Limb (tissue), 2 donors: ENCODE measurements at regions not wholly inside any gene's neighbourhood (a gene's known extent, or its start where the extent isn't known, plus 50 kb on each side); places are given as distances from the start of the nearest gene placed in this dataset.
"Not testable (repeated sequence)": the region's sequence is repeated elsewhere in the genome, so short reads cannot be mapped to it uniquely, and the experiment has no call there.

Experiments used
- DNase-seq, 2 donors: peaks; one replicate each; pipeline ENCODE4 v3.0.0-alpha.2; 2016; ENCODE audit errors: extremely low spot score in 2 of 2

- DNase-seq, result no peak
Observed at GRCh38 chr2:142347751-142348150, 216.9 kb upstream of the LRP1B start.

GRCh38 chr2:142339261-142339660, 208.4 kb upstream of the LRP1B start:
- DNase-seq, result no peak

DNA sequence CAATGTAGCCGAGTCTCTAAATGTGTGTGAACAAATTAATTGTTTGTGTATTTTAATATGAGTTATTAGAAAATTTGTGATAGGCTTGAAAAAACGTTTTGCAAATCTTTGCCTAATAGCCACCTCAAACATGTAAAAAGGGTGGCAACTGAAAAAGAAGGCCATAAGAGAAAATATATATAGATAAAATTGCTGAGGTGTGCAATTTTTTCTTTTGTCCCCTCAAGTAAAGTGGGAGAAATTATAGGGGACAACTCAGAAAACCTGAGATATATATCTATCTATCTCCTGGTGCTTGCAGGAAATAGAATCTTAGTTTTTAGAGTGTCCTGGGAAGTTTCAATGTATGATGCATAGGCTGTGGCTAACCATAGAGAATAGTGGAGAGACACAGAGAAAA, 201.4 kb upstream of the LRP1B start:
- no peak for DNase-seq

DNA sequence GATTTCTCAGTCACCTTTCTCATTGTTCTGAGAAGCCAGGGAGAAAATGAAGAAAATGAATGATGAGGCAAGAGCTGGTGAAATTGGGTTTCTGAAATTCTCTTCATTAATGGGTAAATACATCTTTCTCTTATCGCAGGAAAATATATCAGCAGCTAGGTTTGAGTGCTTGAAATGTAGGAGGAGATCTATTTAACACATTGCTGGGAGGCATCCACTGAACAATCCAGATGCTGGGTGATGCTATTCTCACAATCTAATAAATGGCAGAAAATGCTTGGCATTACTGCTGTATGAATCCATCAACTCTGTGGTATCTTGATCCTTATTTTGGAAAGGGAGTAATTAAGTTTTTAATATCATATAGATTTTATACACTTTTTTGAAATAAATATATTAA, 199.6 kb upstream of the LRP1B start:
- DNase-seq, result no peak

GRCh38 chr2:142325870-142326269, 195.1 kb upstream of the LRP1B start:
- DNase-seq, result no peak

- no peak for DNase-seq
Observed at GRCh38 chr2:142323206-142323605, 192.4 kb upstream of the LRP1B start.

DNA sequence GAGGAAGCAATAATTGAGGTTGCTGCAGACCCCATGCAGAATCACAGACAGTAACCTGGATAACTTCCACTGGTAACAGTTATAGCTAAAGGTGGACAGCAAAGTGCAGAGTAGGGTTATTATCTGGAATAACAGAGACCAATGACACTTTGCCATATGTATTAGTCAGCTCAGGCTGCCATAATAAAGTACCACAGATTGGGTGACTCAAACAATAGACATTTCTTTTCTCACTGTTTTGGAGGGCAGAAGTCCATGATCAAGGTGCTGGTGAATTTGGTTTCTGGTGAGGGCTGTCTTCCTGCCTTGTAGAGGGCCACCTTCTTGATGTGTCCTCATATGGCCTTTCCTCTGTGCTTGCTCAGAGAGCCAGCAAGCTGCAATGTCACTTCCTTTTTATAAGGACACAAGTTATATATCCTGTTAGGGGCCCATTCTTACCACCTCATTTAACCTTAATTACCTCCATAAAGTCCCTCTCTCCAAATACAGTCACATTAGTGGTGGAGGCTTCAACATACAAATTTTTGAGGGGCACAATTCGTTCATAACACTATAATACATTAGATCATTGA, 191.0 kb upstream of the LRP1B start:
- no peak for DNase-seq

GRCh38 chr2:142320067-142320466, 189.3 kb upstream of the LRP1B start:
- no peak for DNase-seq

GRCh38 chr2:142316049-142316448, 185.2 kb upstream of the LRP1B start:
- no peak for DNase-seq

- no peak for DNase-seq
Observed at GRCh38 chr2:142315346-142315745, 184.5 kb upstream of the LRP1B start.

DNA sequence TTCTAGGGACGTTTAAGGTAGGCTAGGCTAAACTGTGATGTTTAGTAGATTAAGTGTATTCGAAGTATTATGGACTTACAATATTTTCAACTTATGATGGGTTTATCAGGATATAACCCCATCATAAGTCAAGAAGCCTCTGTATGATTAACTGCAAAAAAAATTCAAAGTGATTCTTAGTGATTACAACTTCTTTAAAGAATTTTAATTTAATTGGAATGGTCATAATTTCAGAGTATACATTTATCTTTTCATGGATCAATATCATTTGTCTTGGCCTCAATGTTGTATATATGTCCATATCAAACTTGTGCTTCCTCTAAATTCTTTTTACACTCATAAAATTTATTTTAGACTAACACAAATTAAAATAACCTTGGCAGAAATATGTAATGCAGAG, 183.3 kb upstream of the LRP1B start:
- no peak for DNase-seq

DNA sequence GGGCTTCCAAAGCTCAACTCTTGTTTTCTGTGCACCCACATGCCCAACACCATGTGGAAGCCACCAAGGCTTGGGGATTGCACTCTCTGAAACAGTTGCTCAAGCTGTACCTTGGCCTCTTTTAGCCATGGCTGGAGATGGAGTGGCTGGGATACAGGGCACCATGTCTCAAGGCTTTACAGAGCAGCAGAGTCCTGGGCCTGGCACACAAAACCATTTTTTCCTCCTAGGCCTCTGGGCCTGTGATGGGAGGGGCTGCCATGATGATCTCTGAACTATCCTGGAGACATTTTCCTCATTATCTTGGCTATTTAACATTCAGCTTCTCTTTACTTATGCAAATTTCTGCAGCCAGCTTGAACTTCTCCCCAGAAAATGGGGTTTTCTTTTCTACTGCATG, 179.7 kb upstream of the LRP1B start:
- no peak for DNase-seq

- no peak for DNase-seq
Observed at GRCh38 chr2:142308744-142309143, 177.9 kb upstream of the LRP1B start.

DNA sequence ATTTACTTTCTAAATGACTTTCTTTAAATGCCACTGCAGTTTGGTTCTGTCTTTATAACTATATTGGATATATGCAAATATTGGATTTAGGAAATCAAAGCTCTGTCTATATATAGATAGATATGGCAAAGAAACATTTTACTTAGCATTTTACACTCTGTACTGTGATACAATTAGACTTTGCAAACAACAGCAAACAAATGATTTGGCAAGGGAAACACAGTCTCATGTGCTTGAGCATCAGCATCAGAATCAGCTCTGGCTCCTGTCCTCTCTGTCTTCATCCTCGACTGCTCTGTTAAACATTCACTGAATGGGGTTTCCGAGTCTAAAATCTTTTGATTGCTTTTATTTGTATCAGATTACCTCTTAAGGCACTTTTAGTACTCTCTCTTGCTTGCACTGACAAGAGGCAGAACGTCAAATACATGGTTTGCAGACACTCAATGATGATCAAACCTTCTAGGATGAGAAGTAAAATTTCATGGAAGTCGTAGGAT, 176.8 kb upstream of the LRP1B start:
- no peak for DNase-seq

DNA sequence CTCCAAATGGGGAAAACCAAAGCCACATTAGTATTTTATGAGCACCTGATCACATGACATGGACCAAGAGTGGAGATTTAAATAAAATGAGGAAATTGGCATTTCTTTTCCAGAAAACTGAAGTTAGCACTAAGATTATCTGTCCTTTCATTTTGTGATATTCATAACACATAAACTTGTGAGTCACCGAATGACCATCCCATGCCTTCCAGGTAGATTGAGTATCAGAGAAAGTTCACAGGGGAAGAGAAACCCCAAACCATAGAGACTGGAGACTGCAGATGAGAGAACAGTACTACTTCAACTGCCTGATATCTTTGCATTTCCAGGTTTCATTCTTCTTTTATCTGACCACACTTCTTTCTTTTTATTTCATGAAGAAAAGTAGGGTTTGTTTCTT, 176.3 kb upstream of the LRP1B start:
- no peak for DNase-seq

DNA sequence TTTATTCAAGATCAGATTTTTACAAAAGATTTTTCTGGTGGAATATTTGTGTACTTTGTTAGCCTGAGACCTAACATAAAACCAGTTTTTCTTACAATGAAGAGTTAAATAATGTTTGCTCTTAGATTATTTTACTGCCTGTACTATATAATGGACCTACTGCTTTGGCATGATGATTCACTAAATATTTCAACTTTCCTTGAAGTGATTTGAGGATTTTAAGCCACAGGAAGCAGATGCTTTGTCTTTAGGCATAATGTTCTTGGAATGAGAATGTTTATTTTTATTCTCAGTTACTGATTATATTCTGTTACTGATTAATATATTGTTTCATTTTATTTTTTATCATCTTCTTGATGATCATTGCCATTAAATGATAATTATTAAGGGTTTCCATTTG, 175.3 kb upstream of the LRP1B start:
- DNase-seq, result no peak

DNA sequence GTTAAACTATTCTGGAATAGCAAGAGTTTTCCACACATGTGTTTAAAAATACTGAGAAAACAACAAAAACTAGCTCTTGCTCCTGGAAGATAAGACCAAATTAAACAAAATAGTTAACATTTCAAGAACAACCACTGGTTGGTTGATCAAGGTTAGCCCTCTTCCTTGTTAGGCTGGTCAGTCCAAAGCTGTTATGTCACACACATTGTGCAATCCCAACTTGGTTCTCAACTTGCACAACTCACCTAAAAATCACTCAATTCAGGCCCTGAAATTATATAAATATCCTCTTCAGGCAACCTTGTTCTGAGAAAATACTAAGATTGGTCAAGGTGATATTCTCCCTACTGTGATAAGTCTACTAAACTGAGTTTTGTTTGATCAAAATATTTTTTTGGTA, 169.7 kb upstream of the LRP1B start:
- DNase-seq, result no peak

GRCh38 chr2:142299021-142299420, 168.2 kb upstream of the LRP1B start:
- DNase-seq, result no peak

DNA sequence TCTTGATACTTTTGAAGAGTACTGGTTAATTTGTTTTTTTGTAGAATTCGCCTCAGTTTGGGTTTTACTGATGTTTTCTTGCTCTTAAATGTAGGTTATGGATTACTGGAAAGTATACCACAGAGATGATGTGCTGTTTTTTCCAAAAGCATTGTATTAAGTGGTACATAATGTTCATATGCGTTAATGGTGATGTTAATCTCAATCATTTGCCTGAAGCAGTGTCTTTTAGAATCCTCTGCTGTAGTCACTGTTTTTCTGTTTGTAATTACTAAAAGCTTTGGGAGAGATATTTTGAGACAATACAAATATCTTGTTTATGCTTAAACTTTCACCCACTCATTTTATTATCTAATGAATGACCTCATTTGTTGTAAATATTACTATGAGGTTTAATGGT, 163.4 kb upstream of the LRP1B start:
- DNase-seq, result no peak

DNA sequence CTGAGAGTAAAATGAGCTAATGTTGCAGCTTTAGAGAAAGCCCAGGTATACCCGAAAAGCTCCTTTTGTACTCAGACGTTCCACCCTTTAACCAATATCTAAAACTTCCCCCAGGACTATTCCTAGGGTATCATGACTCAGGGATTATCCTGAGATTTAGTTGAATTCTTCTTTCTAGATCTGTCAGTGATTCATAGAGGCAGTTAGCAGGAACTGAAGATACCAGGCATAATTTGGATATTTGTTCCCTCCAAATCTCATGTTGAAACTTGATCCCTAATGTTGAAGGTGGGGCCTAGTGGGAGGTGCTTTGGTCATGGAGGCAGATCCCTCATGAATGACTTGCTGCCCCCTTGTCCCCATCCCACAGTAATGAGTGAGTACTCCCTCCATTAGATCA, 161.2 kb upstream of the LRP1B start:
- DNase-seq, result no peak

- peak in 1 of 2 donors; percentile 34 for DNase-seq
Observed at GRCh38 chr2:142290931-142291330, 160.1 kb upstream of the LRP1B start.

GRCh38 chr2:142286618-142287017, 155.8 kb upstream of the LRP1B start:
- DNase-seq, result no peak

DNA sequence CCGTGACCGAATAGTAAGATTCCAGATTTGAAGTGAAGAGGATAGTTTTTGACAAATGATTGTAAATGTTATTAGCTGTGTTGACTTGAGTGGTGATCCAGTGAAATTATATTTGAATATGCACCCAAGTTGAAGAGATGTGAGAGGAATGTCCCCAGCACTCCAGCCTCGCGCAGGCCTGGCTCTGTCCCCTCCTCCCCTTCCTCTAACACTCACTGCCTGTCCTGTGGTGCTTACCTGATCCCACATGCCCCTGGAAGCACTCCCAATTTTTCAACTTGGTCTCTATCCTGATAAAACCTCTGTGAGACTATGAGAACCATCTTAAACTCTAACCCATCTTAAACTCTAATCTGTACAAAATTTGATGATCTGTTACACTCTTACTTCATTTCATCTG, 154.7 kb upstream of the LRP1B start:
- no peak for DNase-seq

DNA sequence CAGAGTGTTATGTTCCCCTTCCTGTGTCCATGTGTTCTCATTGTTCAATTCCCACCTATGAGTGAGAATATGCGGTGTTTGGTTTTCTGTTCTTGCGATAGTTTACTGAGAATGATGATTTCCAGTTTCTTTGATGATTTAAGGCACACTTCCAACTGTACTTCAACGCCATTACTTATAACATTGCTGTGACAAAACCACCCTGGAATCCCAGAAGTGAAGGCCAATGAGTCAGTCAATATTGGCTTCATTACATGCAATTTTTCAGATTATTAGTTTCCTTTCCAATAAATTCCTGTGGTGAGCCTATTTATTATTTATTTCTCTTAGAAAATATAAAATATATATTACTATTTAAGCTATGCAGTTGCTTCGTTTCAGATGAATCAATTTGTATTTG, 153.5 kb upstream of the LRP1B start:
- DNase-seq, result not testable (repeated sequence)
